IMR-90 (cell line): ENCODE measurements at regions not wholly inside any gene's neighbourhood (a gene's known extent, or its start where the extent isn't known, plus 50 kb on each side); places are given as distances from the start of the nearest gene placed in this dataset.

Source experiments
- ATAC-seq: fragments of 200-7000 bp; cut with Tn5 transposase; 2 replicates; pipeline ENCODE4 v1.9.1; 2020; ENCODE audit warnings: low read depth, mild to moderate bottlenecking, moderate library complexity
- BruUV-seq: library from RNA; stranded (reverse); fragments of 400-500 nt; replicated peaks from 2 replicates; lab custom pipeline; 2021; lab: Mats Ljungman, UMichigan
- CTCF ChIA-PET: fragments of 300-600 bp; formaldehyde crosslinking; extraction: SDS; loops from one replicate; lab custom pipeline; 2021; ENCODE audit warnings: antibody characterized with exemption; lab: Yijun Ruan, JAX
- POLR2A ChIA-PET: fragments of 300-600 bp; sonication (Branson Sonifier 250); formaldehyde crosslinking; loops from one replicate; lab custom pipeline; 2022; ENCODE audit warnings: antibody characterized with exemption; ENCODE audit not compliant: unreplicated experiment; lab: Charles Lee
- DNase-seq: peaks from one replicate; pipeline ENCODE4 v3.0.0; 2013
- H2AFZ ChIP-seq: replicated peaks from 2 replicates; pipeline ENCODE3; 2013; ENCODE audit warnings: low read length, mild to moderate bottlenecking; ENCODE audit not compliant: poor library complexity
- H2AK5ac ChIP-seq: 2 replicates; pipeline ENCODE4 v1.6.1; 2013; ENCODE audit warnings: low read depth, low read length, inconsistent platforms
- H2AK9ac ChIP-seq: replicated peaks from 2 replicates; pipeline ENCODE3; 2013; ENCODE audit warnings: mild to moderate bottlenecking, low read depth, low read length, moderate library complexity; ENCODE audit not compliant: poor library complexity
- H2BK120ac ChIP-seq: 2 replicates; pipeline ENCODE4 v1.6.1; 2013; ENCODE audit warnings: low read depth, low read length, inconsistent platforms
- H2BK15ac ChIP-seq: 3 replicates; pipeline ENCODE4 v1.6.1; 2013; ENCODE audit warnings: low read depth, low read length, inconsistent platforms
- H2BK20ac ChIP-seq: 2 replicates; pipeline ENCODE4 v1.6.1; 2013; ENCODE audit warnings: low read depth, mild to moderate bottlenecking, inconsistent platforms, low read length, moderate library complexity
- H2BK5ac ChIP-seq: 2 replicates; pipeline ENCODE4 v1.6.1; 2013; ENCODE audit warnings: mild to moderate bottlenecking, low read depth, low read length, inconsistent platforms; ENCODE audit not compliant: poor library complexity, severe bottlenecking
- H3K14ac ChIP-seq: replicated peaks from 2 replicates; pipeline ENCODE4 v1.6.1; 2013; ENCODE audit warnings: low read depth, low read length, inconsistent platforms
- H3K18ac ChIP-seq: 2 replicates; pipeline ENCODE4 v1.6.1; 2013; ENCODE audit warnings: low read depth, low read length, control low read depth
- H3K23ac ChIP-seq: 2 replicates; pipeline ENCODE4 v1.6.1; 2013; ENCODE audit warnings: low read depth, low read length, inconsistent platforms
- H3K27ac ChIP-seq: 2 replicates; pipeline ENCODE4 v1.5.1; 2013; ENCODE audit warnings: mild to moderate bottlenecking, control low read depth, low read length; ENCODE audit not compliant: insufficient read depth
- H3K27me3 ChIP-seq: 2 replicates; pipeline ENCODE4 v1.6.1; 2013; ENCODE audit warnings: low read length; ENCODE audit not compliant: control insufficient read depth, insufficient read depth
- H3K36me3 ChIP-seq: 2 replicates; pipeline ENCODE4 v1.6.1; 2013; ENCODE audit warnings: low read length, mixed read lengths; ENCODE audit not compliant: control insufficient read depth, insufficient read depth
- H3K4ac ChIP-seq: 2 replicates; pipeline ENCODE4 v1.6.1; 2013; ENCODE audit warnings: low read depth, low read length, inconsistent platforms
- H3K4me1 ChIP-seq: 2 replicates; pipeline ENCODE4 v1.6.1; 2013; ENCODE audit warnings: low read length, mixed read lengths; ENCODE audit not compliant: control insufficient read depth, insufficient read depth
- H3K4me2 ChIP-seq: 2 replicates; pipeline ENCODE4 v1.6.1; 2013; ENCODE audit warnings: low read depth, mild to moderate bottlenecking, control low read depth, low read length, moderate library complexity
- H3K4me3 ChIP-seq: 2 replicates; pipeline ENCODE4 v1.5.1; 2013; ENCODE audit warnings: low read depth, mild to moderate bottlenecking, control low read depth, low read length, moderate library complexity; ENCODE audit not compliant: insufficient read depth
- H3K56ac ChIP-seq: 2 replicates; pipeline ENCODE4 v1.6.1; 2013; ENCODE audit warnings: low read length, inconsistent platforms; ENCODE audit not compliant: insufficient read depth; ENCODE audit errors: extremely low read depth
- H3K79me1 ChIP-seq, 2 experiments: 2 replicates each; pipeline ENCODE4 v1.6.1; 2013; ENCODE audit warnings: low read length in 2 of 2, inconsistent platforms in 1 of 2, low read depth in 1 of 2
- H3K9ac ChIP-seq: 2 replicates; pipeline ENCODE4 v1.6.1; 2013; ENCODE audit warnings: low read depth, low read length, control low read depth
- H3K9me1 ChIP-seq: 2 replicates; pipeline ENCODE4 v1.6.1; 2013; ENCODE audit warnings: low read length, inconsistent platforms; ENCODE audit not compliant: insufficient read depth
- H3K9me3 ChIP-seq: 2 replicates; pipeline ENCODE4 v1.6.1; 2013; ENCODE audit warnings: low read length; ENCODE audit not compliant: control insufficient read depth, insufficient read depth
- H4K20me1 ChIP-seq: 2 replicates; pipeline ENCODE4 v1.6.1; 2013; ENCODE audit warnings: low read length, inconsistent platforms; ENCODE audit not compliant: insufficient read depth
- H4K5ac ChIP-seq: 2 replicates; pipeline ENCODE4 v1.6.1; 2013; ENCODE audit warnings: mild to moderate bottlenecking, low read depth, low read length, control low read depth
- H4K8ac ChIP-seq, 2 experiments: 2 replicates each; pipeline ENCODE4 v1.6.1; 2013; ENCODE audit warnings: low read depth in 2 of 2, low read length in 2 of 2, control low read depth in 1 of 2, inconsistent platforms in 1 of 2
- H4K91ac ChIP-seq: 2 replicates; pipeline ENCODE4 v1.6.1; 2013; ENCODE audit warnings: low read depth, low read length, inconsistent platforms; ENCODE audit not compliant: insufficient read depth
- BHLHE40 ChIP-seq: fragments of 150-350 bp; IDR thresholded peaks from 2 replicates; pipeline ENCODE4 v1.6.1; 2016; ENCODE audit warnings: mild to moderate bottlenecking, low read depth, low read length
- CEBPB ChIP-seq: IDR thresholded peaks from 2 replicates; pipeline ENCODE4 v1.6.1; 2012; ENCODE audit warnings: low read depth, low read length, improper control_type of control experiment
- CHD1 ChIP-seq: IDR thresholded peaks from 2 replicates; pipeline ENCODE4 v1.6.1; 2012; ENCODE audit warnings: low read depth, low read length, improper control_type of control experiment
- MAFK ChIP-seq: IDR thresholded peaks from 2 replicates; pipeline ENCODE4 v1.6.1; 2012; ENCODE audit warnings: low read depth, low read length, improper control_type of control experiment
- MAZ ChIP-seq: IDR thresholded peaks from 2 replicates; pipeline ENCODE4 v1.6.1; 2012; ENCODE audit warnings: low read depth, mild to moderate bottlenecking, low read length, improper control_type of control experiment, moderate library complexity, borderline replicate concordance
- MXI1 ChIP-seq: IDR thresholded peaks from 2 replicates; pipeline ENCODE4 v1.6.1; 2012; ENCODE audit warnings: low read depth, mild to moderate bottlenecking, low read length, moderate library complexity, borderline replicate concordance
- POLR2A ChIP-seq: IDR thresholded peaks from 2 replicates; pipeline ENCODE4 v1.6.1; 2012; ENCODE audit warnings: mild to moderate bottlenecking, low read depth, low read length
- RAD21 ChIP-seq: IDR thresholded peaks from 2 replicates; pipeline ENCODE4 v1.6.1; 2012; ENCODE audit warnings: low read length, improper control_type of control experiment
- RCOR1 ChIP-seq: IDR thresholded peaks from 2 replicates; pipeline ENCODE4 v1.6.1; 2012; ENCODE audit warnings: mild to moderate bottlenecking, low read length, improper control_type of control experiment; ENCODE audit not compliant: insufficient replicate concordance
- RFX5 ChIP-seq: IDR thresholded peaks from 2 replicates; pipeline ENCODE4 v1.8.0; 2012; ENCODE audit warnings: low read depth, mild to moderate bottlenecking, low read length, moderate library complexity
- SMC3 ChIP-seq: fragments of 150-350 bp; IDR thresholded peaks from 2 replicates; pipeline ENCODE4 v1.6.1; 2016; ENCODE audit warnings: low read depth, mild to moderate bottlenecking, antibody characterized with exemption, low read length, moderate library complexity
- WGBS, 2 experiments: methylation state at CpG; one replicate each; pipeline versions ENCODE4 v1.1.5 to v1.1.7; 2013; ENCODE audit warnings: missing lambda C conversion rate in 2 of 2; ENCODE audit not compliant: insufficient read length in 1 of 2; ENCODE audit errors: extremely low coverage in 2 of 2; 5-methylcytosine and 5-hydroxymethylcytosine counted together
- dilution Hi-C: fragments of 300-500 bp; cut with HindIII; formaldehyde crosslinking; loops from one replicate; pipeline ENCODE4 v1.14.3; 2018; ENCODE audit warnings: low sequenced_read_pairs; ENCODE audit not compliant: unreplicated experiment
- in situ Hi-C: fragments of 300-500 bp; cut with MboI; formaldehyde crosslinking; loops from 3 replicates; pipeline ENCODE4 v1.14.3; 2019; ENCODE audit warnings: low sequenced_read_pairs, inconsistent platforms, mixed read lengths
- intact Hi-C: fragments of 100-400 bp; cut with micrococcal nuclease; formaldehyde crosslinking; loops from 2 replicates; pipeline ENCODE4 v1.10.0; 2022
- TF ChIP-seq, protein P1 (sequence below): fragments of 150-350 bp; IDR thresholded peaks from 2 replicates; pipeline ENCODE4 v1.6.1; 2017; ENCODE audit warnings: mild to moderate bottlenecking, antibody characterized with exemption, low read length, low read depth
- TF ChIP-seq, protein P2 (sequence below): conservative IDR thresholded peaks from 2 replicates; pipeline ENCODE4 v1.5.1; 2012; ENCODE audit warnings: mild to moderate bottlenecking, low read depth, low read length, improper control_type of control experiment
- TF ChIP-seq, protein P3 (sequence below): fragments of 150-350 bp; IDR thresholded peaks from 2 replicates; pipeline ENCODE4 v1.6.1; 2016; ENCODE audit warnings: low read depth, mild to moderate bottlenecking, low read length, moderate library complexity, borderline replicate concordance

DNA sequence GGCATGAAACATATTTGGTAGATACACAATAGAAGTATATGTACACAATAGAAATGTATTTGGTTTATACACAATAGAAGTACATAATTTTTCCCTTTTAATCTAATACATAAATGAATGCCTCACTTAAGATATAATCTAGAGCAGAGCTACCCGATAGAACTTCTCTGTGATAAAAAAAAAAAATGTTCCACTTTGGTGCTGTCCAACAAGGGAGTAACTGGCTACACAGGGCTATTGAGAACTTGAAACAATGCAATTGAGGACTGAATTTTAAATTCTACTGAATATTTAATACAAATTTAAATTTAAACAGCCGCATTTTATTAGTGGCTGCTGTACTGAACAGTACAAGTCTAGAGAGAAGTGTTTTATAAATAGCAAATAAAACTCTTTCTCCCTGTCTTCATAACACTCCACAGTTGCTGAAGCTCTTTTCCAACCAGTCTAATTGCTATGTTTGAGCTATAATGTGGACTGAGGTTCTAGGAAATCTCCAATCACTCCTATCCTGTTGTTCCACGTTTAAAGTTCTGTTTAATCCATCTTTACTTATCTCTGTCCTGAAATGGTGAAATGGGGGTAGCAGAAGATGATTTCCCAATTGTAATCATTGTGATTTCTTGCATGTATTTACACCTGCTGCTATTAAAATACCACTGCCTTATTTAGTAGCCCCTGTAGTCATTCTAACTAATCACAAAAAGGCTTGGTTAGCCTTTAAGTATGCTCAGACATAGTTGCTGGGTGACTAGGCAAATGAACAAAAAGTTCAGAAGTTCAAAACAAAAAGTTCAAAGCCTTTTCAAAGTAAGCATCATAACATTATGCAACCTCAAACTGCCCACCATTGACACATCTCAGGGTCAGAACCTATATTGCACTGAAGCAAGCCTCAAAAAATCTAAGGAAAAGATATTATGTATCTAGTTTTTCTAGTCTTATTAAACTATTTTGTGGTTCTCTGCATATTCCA, 192.3 kb upstream of the C1orf87 start:
- no peak overlapping the region for H3K56ac ChIP-seq
- ATAC-seq (no peak), DNase-seq (peak; percentile 0)
- no peak overlapping the region for H4K5ac ChIP-seq
- no peak overlapping the region for H2BK20ac ChIP-seq
- dilution Hi-C loops (no loop called here), intact Hi-C loops (no loop called here), in situ Hi-C loops (no loop called here)
- H3K4me1 ChIP-seq = no peaks in the 10 kb centered on the region
- no peak overlapping the region for H2BK5ac ChIP-seq
- ChIA-PET CTCF (interaction anchor here (0.6 to 0.9 kb wide), 2 partner anchors 13 to 289 kb away, joined by 3 to 4 read pairs; no protein-coding TSS in a partner anchor), POLR2A (no interaction called here)
- H4K8ac ChIP-seq = no peak overlapping the region
- H3K18ac ChIP-seq = no peak overlapping the region
- WGBS, 2 experiments = no CpG with 5 or more reads among the region's 3 CpGs
- no peak overlapping the region for H2BK120ac ChIP-seq
- no peak overlapping the region for H2AK9ac ChIP-seq
- peaks cover 3% of the 10 kb centered on the region; the same call in 1 of the 2 replicates for H3K9me3 ChIP-seq
- H3K4me2 ChIP-seq = no peak overlapping the region
- H3K4ac ChIP-seq = no peak overlapping the region
- H4K91ac ChIP-seq = no peak overlapping the region
- no peak overlapping the region for H3K27ac ChIP-seq
- no peak overlapping the region for H2AFZ ChIP-seq
- H3K36me3 ChIP-seq = no peaks in the 10 kb centered on the region
- no peak overlapping the region for H3K9ac ChIP-seq
- H3K14ac ChIP-seq = no peak overlapping the region
- no peak overlapping the region for H3K4me3 ChIP-seq
- no peaks in the 10 kb centered on the region for H3K79me1 ChIP-seq
- H4K20me1 ChIP-seq = no peaks in the 10 kb centered on the region
- BruUV-seq = no TSS peak
- H3K23ac ChIP-seq = no peak overlapping the region
- H2BK15ac ChIP-seq = no peak overlapping the region
- H3K27me3 ChIP-seq = no peaks in the 10 kb centered on the region
- H2AK5ac ChIP-seq = no peak overlapping the region
- H3K9me1 ChIP-seq = no peaks in the 10 kb centered on the region
- TF ChIP-seq, protein P1, sequence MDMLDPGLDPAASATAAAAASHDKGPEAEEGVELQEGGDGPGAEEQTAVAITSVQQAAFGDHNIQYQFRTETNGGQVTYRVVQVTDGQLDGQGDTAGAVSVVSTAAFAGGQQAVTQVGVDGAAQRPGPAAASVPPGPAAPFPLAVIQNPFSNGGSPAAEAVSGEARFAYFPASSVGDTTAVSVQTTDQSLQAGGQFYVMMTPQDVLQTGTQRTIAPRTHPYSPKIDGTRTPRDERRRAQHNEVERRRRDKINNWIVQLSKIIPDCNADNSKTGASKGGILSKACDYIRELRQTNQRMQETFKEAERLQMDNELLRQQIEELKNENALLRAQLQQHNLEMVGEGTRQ = no peak
- no peak for TF ChIP-seq RCOR1
- no peak for TF ChIP-seq SMC3
- no peak for TF ChIP-seq POLR2A
- no peak for TF ChIP-seq MXI1
- no peak for TF ChIP-seq CEBPB
- TF ChIP-seq, protein P2, sequence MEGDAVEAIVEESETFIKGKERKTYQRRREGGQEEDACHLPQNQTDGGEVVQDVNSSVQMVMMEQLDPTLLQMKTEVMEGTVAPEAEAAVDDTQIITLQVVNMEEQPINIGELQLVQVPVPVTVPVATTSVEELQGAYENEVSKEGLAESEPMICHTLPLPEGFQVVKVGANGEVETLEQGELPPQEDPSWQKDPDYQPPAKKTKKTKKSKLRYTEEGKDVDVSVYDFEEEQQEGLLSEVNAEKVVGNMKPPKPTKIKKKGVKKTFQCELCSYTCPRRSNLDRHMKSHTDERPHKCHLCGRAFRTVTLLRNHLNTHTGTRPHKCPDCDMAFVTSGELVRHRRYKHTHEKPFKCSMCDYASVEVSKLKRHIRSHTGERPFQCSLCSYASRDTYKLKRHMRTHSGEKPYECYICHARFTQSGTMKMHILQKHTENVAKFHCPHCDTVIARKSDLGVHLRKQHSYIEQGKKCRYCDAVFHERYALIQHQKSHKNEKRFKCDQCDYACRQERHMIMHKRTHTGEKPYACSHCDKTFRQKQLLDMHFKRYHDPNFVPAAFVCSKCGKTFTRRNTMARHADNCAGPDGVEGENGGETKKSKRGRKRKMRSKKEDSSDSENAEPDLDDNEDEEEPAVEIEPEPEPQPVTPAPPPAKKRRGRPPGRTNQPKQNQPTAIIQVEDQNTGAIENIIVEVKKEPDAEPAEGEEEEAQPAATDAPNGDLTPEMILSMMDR = no peak
- TF ChIP-seq MAZ = no peak
- no peak for TF ChIP-seq CHD1
- TF ChIP-seq, protein P3, sequence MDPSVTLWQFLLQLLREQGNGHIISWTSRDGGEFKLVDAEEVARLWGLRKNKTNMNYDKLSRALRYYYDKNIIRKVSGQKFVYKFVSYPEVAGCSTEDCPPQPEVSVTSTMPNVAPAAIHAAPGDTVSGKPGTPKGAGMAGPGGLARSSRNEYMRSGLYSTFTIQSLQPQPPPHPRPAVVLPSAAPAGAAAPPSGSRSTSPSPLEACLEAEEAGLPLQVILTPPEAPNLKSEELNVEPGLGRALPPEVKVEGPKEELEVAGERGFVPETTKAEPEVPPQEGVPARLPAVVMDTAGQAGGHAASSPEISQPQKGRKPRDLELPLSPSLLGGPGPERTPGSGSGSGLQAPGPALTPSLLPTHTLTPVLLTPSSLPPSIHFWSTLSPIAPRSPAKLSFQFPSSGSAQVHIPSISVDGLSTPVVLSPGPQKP = no peak
- no peak for TF ChIP-seq BHLHE40
- no peak for TF ChIP-seq RFX5
- no peak for TF ChIP-seq MAFK
- TF ChIP-seq RAD21 = no peak
